Left forelimb (tissue), 1 donor: ENCODE measurements at regions not wholly inside any gene's neighbourhood (a gene's known extent, or its start where the extent isn't known, plus 50 kb on each side); places are given as distances from the start of the nearest gene placed in this dataset.
"Not testable (repeated sequence)": the region's sequence is repeated elsewhere in the genome, so short reads cannot be mapped to it uniquely, and the experiment has no call there.

ENCODE experiments used
- DNase-seq: peaks from one replicate; pipeline ENCODE4 v3.0.0-alpha.2; 2018; ENCODE audit warnings: low spot score

DNA sequence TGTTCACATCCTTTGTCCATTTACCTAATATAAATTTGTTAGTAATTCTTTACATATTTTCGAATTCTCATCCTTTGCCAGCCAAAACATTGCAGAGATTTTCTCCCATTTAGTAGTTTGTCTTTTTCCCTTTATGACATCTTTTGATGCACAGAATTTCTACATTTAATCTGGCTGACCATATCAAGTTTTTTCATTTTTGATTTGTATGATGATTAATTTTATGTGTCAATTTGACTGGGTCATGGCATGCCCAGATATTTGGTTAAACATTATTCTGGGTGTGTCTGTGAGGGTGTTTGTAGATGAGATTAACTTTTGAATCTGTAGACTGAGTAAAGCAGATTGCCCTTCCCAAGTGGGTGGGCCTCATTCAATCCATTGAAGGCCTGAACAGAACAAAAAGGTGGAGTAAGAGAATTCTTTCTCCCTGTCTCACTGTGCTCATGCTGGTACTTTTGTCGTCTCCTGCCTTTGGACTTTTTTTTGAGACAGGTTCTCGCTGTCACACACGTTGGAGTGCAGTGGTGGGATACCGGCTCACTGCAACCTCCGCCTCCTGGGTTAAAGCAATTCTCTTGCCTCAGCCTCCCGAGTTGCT is 72.1 kb upstream of the EPB41L1 start:
- DNase-seq, result no peak

DNA sequence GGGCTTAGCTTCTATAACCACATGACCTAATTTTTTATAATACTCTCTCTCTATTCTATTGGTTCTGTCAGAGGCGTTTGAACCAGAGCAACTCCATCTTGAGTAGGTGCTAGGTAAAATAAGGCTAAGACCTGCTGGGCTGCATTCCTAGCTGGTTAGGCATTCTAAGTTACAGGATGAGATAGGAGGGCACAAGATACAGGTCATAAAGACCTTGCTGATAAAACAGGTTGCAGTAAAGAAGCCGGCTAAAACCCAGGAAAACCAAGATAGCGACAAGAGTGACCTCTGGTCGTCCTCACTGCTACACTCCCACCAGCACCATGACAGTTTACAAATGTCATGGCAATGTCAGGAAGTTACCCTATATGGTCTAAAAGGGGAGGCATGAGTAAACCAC is 71.3 kb upstream of the EPB41L1 start:
- not testable (repeated sequence) for DNase-seq

DNA sequence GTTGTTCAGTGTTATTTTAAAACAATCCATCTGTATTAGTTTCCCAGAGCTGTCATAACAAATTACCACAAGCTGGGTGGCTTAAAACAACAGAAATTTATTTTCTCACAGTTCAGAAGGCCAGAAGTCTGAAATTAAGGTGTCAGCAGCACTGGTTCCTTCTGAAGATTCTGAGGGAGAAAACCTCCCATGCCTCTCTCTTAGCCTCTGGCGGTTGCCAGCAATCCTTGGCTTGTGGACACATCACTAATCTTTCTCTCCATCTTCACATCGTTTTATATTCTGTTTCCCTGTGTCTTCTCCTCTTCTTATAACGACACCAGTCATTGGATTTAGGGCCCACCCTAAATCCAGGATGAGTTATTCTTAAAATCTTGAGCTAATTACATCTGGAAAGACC is 70.2 kb upstream of the EPB41L1 start:
- DNase-seq, result no peak

DNA sequence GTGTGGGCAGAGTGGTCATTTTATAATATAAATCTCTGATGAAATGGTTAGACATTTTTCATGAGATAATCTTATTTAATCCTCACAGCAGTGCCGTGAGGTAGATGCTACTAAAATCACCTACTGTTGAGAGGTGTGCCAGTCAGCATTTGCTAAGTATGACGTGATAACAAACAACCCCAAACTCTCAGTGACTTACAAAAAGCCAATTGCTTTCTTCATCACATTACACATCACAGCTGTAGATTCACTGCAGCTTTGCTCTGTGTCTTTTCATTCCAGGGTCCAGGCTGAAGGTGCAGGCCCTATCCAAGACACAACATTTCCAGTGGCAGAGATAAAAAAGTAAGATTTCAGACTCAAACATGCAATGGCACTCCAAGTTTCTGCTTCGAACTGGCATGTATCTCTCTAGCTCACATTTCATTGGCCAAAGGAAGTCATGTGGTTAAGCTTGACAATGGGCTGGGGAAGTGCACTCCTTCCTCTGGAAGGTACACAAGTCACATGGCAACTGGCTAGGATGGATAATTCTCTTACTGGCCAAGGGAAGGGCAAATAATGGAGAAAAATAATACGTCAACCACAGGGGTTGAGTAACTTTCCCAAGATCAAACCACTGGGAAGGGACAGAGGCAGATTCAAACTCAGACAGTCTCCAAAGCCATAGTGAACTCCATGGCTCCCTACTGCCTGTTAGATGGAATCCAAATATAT is 69.5 kb upstream of the EPB41L1 start:
- no peak for DNase-seq

DNA sequence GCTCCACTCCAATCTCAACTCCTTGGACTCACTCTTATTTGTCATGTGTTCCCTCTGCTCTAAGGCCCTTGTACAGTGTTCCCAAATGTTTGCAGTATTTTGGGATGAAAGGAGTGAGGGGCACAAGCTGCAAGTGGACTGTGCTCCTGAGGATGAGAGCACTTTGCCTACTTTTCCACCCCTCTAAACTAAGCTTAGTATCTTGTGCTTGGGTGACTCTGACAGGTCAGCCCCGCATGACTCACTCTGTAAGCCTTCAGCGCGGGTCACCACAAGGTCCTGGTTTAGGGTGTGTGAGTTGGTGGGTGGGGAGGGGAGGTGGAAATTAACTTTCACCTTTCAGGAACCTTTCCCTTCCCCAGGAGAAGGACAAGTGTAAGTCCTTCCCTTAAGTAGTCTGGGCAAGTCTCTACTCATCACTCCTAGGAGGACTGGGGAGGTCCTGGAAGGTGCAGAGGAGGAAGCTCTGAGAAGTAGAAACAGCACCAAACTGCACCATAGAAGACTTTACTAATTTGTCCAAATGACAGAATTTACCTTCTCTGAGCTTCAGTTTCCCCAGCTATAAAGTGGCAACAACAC is 68.8 kb upstream of the EPB41L1 start:
- no peak for DNase-seq

DNA sequence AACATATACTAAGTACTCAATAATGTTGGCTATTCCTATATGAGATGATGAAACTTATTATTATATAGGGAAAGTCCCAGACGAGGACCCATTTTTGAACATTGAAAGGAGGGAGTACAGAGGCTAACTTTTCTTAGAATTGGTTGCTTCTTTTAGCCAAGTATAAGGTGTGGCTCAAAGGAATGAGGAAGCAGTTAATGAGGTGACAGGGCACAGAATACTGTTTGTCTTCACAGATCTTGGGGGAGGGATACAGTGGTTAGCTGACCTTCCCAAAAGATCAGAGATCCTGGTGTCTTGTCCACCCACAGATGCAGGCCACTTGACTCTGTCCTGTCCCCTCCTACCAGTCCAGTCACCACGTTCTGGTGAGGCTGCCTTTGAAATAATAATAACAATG is 67.8 kb upstream of the EPB41L1 start:
- no peak for DNase-seq

DNA sequence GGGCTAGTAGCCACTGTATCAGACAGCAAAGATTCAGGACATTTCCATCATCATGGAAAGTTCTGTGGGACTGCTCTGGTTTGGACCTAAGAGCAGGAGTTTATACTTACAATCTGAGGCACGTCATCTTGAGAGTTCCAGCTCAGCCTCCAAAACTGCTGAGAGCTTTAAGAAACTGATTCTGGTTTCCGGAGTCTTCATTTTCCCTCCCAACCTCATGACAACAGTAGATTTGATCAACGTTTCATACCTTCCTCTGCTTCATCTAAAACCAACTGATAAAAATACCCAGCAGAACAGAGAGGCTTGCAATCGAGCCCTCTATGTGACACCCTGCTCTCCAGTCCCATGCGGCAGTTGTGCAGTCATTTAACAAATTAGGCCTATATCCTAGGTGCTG is 64.3 kb upstream of the EPB41L1 start:
- no peak for DNase-seq

DNA sequence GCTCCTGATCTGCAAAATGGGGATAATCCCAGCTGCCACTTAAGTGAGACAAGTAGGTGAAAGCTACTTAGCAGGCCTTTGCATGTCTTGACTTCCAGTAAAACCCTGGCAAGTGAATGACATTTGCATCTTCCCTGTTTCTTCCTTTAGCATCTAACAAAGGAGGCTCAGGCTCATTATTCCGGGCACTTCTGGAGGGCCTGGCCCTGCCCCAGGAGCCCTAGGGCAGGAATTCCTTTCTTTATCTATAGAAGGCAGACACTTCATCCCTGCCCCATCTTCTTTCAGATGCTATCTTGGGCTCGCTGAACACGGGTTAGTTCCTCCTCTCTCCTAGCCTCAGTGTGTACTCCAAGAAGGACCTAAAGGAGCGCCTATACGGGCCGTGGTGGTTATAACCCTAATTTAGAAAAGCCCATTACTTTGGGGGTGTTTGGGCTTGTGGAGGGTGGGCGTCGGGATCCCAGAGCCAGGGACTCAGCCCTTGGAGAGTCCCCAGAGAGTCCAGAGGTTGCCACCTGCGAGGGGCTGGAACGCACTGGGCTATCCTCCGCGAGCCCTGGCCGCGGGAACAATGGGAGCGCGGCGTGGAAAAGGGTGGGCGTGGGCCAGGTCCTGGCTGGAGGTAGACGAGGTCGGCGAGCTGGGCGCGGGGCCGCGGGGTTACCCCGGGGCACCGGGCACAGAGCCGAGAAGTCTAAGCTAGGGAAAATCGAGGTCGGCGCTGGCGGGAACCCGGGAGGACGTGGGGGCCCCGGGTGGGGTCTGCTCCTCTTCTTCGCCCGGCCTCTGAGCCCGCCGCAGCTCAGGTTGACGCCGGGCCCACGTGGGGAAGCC is 62.8 kb upstream of the EPB41L1 start:
- no peak for DNase-seq

DNA sequence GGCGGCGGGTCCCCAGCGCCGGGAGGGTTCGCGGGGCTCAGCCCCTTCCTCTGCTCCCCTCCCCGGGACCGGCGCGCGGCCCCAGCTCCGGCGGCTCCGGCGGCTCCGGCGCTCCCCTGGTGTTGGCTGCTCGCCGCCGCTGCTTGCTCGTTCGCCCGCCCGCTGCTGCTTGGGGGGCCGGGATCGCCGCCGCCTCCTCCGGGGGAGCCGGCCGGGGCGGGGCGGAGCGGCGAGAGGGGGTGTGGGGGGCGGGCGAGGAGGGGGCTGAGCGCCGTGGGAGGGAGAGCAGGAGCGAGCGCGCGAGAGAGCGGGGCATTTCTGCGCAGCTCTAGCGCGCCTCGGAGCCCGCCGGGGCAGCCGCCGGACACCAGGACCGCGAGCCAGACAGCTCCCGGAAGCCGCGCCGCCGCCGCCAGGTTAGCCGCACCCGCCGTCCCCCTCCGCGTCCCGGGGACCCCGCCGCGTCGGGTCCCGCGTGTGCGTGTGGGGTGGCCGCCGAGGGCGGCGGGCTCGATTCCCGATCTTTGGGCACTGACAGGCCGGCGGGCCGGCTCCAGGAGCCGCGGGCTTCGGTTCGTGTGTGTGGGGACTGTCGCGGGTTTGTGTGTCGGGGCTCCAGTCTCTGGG is 62.0 kb upstream of the EPB41L1 start:
- DNase-seq, result no peak

DNA sequence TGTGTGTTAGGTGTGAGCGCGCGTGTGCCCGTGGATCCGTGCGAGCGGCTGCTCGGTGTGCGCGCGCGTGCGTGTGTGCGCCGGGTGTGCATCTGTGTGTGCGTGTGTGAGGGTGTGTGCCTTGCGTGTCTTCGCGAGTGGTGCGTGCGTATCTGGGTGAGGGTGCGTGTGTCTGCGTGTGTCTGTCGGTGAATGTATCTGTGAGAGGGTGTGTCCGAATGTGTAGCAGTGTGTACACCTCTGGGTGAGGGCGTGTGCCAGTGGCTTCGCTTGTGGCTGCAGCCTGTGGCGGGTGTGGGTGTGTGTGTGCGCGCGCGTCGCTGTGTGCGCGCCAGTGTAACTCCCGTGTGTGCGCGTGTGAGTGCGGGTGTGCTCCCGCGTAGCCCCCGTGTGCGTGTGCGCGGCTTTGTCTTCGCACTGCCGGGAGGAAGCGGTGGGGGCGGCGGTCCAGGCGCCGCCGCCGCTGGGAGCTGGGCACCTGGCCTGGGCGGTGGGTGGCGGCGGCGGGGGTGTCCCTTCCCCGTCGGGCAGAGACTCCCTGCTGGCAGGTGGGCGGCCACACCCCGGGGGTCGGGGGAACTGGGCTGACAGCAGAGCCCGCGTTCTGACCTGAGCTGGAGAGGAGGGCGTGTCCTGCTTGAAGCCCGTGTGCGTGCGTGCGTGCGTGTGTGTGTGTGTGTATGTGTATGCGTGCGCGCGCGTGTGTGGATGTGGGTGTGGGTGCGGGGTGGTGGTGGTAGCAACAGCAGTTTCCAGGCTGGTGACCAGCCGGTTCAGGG is 61.3 kb upstream of the EPB41L1 start:
- peak; percentile 74 for DNase-seq

DNA sequence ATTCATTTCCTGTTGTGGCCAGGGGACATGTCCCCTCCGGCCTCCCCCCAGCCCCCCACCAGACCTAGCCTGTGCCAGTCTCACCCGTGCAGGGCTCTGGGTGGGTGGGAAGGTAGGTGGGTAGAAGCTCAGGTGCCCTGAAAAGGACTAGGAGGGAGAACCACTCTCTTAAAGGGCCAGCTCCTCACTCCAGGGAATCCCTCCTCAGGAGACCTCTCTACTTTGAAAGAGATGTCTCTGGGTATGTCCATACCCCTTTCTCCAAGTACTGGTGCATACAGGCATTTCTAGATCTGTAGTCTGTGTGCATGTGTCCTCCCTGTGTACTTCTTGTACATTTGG is 60.8 kb upstream of the EPB41L1 start:
- no peak for DNase-seq

DNA sequence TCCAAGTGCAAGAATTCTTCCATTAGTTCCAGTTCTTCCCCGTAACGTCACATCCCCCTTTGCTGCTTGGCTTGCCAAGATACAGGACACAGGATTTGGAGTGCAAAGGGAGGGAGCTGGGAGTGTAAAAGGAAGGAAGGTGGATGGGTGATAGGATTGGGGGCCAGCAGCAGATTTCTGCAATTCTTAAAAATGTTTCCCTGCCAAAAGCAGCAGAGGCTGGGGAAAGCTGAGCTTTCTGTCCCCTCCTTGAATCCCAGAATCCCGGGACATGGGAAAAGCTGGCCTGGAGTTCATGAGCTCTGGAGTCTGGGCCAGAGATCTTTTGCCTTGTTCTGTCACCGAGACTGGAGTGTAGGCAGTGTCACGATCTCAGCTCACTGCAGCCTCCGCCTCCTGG is 60.0 kb upstream of the EPB41L1 start:
- peak; percentile 69 for DNase-seq

DNA sequence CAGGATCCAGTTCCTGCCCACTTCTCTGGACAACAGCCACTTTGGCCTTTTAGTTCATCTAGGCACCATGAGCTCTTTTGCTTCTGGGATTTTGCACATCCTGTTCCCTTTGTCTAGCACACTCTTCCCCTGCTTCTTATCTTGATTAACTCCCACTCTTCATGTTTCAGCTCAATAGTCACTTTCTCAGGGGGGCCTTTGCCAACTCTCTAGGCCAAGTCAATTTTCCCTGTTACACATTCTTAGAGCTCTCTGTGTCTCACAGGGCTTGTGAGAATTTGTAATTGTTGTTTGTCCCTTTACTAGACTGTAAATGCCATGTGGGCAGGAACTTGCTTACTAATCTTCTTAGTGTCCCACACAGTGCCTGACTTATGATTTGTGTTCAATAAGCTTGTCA is 58.1 kb upstream of the EPB41L1 start:
- DNase-seq, result no peak

DNA sequence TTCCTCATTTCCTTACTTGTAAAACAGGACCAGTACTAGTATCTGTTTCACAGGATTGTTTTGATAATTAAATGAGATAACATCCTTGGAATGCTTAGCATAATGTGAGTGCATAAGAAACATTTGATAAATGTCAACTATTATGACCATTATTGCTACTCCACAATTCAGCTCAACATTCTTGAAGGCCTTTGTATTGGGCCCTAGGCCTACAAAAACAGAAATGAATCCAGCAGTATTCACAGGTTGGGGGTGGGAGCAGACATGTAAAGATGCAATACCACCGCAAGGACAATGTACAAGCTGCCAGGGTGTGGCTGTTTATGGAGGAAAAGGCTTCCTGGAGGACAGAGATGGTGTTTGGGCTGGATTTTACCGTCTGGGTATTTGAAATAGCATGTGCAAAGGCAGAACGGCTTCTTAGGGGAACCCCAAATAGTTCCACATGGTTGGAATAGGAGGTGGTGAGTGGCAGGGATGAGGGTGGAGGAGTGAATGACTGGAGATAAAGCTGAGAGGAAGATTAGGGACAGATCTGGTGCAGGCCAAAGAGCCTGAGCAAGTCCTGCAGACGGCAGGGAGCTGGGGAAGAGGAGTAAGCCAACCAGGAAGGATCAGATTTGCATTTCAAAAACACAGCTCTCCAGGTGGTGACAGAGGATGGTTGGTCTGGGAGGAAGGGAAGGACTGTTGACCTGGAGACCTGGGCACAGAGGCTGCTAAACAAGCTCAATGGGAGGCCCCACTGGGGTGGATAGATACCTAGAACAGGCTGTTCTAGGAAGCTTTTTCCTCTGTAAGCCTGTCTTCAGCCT is 57.0 kb upstream of the EPB41L1 start:
- no peak for DNase-seq

DNA sequence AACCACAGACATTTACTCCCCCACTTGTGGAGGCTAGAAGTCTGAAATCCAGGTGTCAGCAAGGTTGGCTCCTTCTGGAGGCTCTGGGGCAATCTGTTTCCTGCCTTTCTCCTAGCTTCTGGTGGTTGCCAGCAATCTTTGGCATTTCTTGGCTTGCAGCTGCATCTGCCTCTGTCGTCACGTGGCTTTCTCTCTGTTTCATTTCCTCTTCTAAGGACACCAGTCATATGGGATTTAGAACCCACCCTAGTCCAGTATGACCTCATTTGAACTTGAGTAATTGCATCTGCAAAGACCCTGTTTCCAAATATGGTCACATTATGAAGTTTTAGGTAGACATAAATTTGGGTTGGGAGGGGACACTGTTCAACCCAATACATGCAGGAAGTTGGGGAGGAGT is 56.2 kb upstream of the EPB41L1 start:
- DNase-seq, result no peak

DNA sequence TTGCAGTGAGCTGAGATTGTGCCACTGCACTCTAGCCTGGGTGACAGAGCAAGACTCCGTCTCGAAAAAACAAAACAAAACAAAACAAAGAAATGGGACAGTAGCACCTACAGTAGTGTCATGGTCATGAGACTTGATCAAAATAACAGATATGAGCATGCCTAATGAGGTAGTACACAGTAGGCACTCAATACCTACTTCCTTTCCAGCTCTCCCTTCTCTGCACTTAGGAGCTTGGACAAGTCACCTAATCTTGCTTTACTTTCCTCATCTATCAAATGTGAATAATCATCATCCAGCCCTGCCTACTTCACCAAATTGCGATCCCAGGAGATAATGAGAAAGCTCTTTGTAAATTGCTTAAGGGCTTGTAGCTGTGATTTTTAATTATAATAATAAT is 55.4 kb upstream of the EPB41L1 start:
- no peak for DNase-seq

DNA sequence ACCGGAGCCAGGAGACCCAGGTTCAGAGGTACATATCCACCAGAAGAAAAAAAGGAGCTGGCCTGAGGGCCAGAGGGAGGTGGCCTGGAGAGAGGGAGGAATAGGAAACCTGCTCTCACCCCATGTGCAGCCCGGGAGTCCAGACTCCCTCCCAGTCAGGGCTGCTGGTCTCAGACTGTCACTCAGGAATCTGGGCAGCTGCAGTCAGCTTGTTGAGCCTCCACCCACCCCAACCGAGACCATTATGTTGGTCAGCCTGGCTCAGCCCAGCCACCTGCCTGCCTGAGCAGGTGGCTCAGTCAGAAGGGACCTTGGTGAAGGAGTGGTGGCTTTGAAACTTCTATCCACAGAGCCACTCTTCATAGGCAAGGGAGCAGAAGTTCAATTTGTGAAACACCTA is 53.3 kb upstream of the EPB41L1 start:
- DNase-seq, result no peak

DNA sequence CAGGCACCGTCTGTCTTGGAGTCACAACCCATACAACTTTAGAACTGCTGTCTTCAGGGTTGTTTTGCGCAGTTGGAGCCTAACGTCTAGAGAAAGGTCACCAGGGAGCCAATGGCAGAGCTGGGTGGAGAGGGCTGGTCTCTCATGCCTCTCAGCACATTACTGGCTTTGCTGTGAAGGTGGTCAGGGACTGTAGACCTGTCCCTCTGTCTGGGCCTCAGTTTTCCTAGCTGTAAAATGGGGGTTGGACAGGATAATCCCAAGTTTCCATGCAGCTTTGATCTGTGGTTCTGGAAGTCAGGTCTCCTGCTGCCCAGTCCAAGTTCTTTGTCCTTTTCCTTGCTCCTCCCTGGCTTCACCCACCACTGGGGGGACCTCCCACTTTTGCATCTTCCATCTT is 52.2 kb upstream of the EPB41L1 start:
- no peak for DNase-seq

DNA sequence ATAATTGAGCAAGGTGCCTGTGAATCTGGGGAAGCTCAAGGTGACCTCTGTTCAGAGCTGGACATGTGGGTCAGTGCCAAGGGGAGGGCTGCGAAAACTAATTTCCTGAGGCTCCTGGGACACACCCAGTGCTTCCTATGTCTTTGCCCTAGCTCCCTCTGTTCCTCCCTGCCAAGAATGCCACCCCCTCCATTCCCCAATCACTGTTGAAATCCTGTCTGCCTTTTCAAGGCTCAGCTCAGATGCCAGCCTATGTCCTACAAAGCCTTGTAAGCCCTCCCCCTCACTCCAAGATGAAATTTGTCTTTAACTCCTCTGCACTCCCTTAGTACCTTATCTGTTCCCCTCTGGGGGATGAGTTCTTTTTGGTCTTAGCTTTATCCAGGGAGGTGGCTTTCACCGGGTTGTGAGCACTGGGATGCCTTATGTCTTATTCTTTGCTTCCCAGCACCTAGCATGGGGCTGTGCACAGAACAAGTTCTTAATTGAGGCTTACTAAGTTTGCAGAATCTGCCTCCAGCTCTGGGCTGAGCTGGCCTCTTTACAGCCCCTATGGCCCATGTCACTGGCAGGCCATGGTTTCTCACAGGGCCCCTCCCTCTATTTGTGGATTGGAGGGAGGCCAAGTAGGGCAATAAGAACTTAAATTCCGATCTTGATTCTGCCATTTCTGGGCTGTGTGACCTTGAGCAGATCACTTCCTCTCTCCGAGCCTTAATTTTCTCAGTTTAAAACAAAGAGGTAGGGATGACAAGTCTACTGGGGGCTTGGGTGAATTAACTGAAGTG is 51.5 kb upstream of the EPB41L1 start:
- DNase-seq, result no peak

DNA sequence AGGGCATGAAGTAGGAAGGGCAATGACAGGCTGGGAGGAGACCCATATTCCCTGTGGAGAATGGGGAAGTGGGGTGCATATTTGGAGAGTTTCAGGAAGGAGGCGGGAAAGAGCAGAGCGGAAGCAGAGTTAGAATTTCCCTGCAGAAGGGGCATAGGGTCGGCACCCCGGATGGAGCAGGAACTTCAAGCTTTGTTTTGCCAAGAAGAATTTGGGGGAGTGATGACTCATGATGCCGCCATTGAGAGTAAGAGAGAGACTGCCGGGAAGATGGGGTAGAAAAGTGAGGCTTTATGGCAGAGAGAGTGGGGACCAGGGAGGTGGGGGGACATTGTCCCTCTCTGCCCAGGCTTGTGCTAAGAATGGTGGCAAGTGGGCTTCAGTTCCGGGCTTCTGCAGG is 50.3 kb upstream of the EPB41L1 start:
- no peak for DNase-seq
